Brain microvascular endothelial cell (primary cell): ENCODE measurements at regions not wholly inside any gene's neighbourhood (a gene's known extent, or its start where the extent isn't known, plus 50 kb on each side); places are given as distances from the start of the nearest gene placed in this dataset.

Source experiments
- DNase-seq: peaks from one replicate; pipeline ENCODE4 v3.0.0-alpha.2; 2020
- H3K27ac ChIP-seq: fragments of 250-450 bp; sonication (Bioruptor Pico); 2 replicates; pipeline ENCODE4 v1.5.1; 2020; ENCODE audit warnings: mild to moderate bottlenecking, moderate library complexity
- H3K27me3 ChIP-seq: fragments of 250-450 bp; sonication (Bioruptor Pico); replicated peaks from 2 replicates; pipeline ENCODE4 v1.5.1; 2020; ENCODE audit warnings: mild to moderate bottlenecking
- H3K36me3 ChIP-seq: fragments of 250-450 bp; sonication (Bioruptor Pico); replicated peaks from 2 replicates; pipeline ENCODE4 v1.5.1; 2020; ENCODE audit warnings: mild to moderate bottlenecking
- H3K4me3 ChIP-seq: 2 replicates; pipeline ENCODE4 v1.5.1; 2011; ENCODE audit warnings: low read depth, mild to moderate bottlenecking, control low read depth, low read length, moderate library complexity
- in situ Hi-C: cut with HindIII; loops from 2 replicates; pipeline ENCODE4 v1.10.0; 2017; ENCODE audit warnings: low sequenced_read_pairs, low pct_ligation_motif_present
- TF ChIP-seq, protein P1 (sequence below): IDR thresholded peaks from 2 replicates; pipeline ENCODE4 v1.5.1; 2011; ENCODE audit warnings: low read depth, mild to moderate bottlenecking, moderate library complexity, low read length, control low read depth, inconsistent platforms; ENCODE audit errors: missing control alignments

DNA sequence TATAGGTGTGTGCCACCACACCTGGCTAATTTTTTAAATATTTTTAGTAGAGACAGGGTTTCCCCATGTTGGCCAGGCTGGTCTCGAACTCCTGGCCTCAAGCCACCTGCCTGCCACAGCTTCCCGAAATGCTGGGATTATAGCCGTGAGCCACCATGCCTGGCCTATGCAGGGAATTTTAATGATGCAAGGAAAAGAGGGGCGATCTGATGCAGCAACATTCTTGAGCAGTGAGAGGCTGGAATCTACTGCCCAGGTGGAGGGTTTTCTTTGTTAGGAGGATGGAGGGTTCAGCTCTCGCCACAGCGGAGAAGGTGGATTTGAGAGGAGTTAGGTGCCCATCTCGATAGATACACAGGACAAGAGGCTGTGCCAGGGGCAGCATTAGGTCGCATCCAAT, 332.3 kb downstream of the GATA3 start:
- no peak for DNase-seq
- H3K36me3 ChIP-seq: no peaks in the 10 kb centered on the region
- no peak overlapping the region for H3K27ac ChIP-seq
- in situ Hi-C loops: no loop called here
- TF ChIP-seq, protein P1, sequence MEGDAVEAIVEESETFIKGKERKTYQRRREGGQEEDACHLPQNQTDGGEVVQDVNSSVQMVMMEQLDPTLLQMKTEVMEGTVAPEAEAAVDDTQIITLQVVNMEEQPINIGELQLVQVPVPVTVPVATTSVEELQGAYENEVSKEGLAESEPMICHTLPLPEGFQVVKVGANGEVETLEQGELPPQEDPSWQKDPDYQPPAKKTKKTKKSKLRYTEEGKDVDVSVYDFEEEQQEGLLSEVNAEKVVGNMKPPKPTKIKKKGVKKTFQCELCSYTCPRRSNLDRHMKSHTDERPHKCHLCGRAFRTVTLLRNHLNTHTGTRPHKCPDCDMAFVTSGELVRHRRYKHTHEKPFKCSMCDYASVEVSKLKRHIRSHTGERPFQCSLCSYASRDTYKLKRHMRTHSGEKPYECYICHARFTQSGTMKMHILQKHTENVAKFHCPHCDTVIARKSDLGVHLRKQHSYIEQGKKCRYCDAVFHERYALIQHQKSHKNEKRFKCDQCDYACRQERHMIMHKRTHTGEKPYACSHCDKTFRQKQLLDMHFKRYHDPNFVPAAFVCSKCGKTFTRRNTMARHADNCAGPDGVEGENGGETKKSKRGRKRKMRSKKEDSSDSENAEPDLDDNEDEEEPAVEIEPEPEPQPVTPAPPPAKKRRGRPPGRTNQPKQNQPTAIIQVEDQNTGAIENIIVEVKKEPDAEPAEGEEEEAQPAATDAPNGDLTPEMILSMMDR: no peak
- no peaks in the 10 kb centered on the region for H3K27me3 ChIP-seq
- no peak overlapping the region for H3K4me3 ChIP-seq

GRCh38 chr10:8389630-8390029, 335.1 kb downstream of the GATA3 start:
- TF ChIP-seq, protein P1: no peak
- no peak overlapping the region for H3K4me3 ChIP-seq
- H3K36me3 ChIP-seq: no peaks in the 10 kb centered on the region
- no peaks in the 10 kb centered on the region for H3K27me3 ChIP-seq
- no peak overlapping the region for H3K27ac ChIP-seq
- in situ Hi-C loops: no loop called here
- no peak for DNase-seq

DNA sequence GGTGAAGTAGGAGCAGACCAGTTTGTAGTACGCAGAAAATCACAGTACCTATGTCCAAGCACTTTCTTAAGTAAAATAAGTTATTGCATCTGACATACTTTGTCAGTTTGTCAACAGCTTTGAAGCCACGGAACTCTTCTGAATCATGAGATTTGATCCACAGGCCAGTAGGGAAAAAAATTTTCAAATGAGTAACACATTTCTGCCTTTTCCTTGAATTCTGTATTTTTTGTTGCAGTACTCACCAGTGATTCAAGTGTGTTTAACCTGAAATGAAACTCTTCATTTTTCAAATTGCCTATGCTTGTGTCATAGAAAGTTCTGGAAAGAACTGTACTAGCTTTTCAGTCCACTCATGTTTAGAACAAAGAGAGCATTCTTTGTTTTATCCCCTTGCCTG, 337.7 kb downstream of the GATA3 start:
- no peak for DNase-seq
- Histone ChIP-seq H3K36me3 (no peaks in the 10 kb centered on the region), H3K27me3 (no peaks in the 10 kb centered on the region), H3K27ac (no peak overlapping the region), H3K4me3 (no peak overlapping the region)
- TF ChIP-seq, protein P1: no peak
- in situ Hi-C loops: no loop called here

DNA sequence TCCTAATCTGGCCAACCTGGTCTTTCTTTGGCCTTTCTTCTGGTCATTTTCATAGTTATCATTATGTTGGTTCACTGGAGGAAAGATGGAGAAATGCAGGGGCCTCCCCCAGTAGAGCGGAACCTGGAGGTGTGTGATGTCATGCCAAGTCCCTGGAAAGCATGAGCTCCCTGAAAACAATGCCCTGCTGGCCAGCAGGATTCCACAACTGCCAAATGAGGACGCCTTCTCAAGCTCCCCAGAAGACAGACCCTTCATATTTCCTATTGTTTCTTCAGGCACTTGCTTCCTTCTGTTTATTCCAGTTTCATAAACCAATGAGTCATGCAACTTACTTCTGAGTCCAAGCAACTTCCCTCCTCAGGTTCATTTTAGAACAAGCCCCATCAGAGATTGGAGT, 339.0 kb downstream of the GATA3 start:
- in situ Hi-C loops: no loop called here
- H3K27me3 ChIP-seq: no peaks in the 10 kb centered on the region
- H3K36me3 ChIP-seq: no peaks in the 10 kb centered on the region
- H3K4me3 ChIP-seq: no peak overlapping the region
- H3K27ac ChIP-seq: no peak overlapping the region
- DNase-seq: no peak
- TF ChIP-seq, protein P1: no peak

GRCh38 chr10:8396675-8397074, 342.2 kb downstream of the GATA3 start:
- TF ChIP-seq, protein P1: no peak
- DNase-seq: no peak
- no peak overlapping the region for H3K27ac ChIP-seq
- no peaks in the 10 kb centered on the region for H3K36me3 ChIP-seq
- H3K27me3 ChIP-seq: no peaks in the 10 kb centered on the region
- in situ Hi-C loops: no loop called here
- H3K4me3 ChIP-seq: no peak overlapping the region

DNA sequence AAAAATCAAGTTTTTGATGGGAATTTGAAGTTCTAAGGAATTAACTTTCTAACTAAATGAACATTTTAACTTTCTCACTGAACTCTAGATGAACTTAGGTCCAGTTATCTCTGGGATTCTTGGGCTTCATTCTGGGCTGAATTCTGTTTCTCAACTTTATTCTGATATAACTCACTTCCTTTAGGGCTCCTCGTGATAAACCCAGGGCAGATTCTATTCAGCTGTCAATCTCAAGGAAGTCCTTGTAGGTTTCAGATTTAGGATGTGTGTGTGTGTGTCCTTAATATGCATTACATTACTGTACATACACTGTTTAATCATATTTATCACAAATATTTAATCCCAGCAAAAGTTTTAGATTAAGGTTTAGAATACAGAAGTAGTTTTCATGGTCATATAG, 344.3 kb downstream of the GATA3 start:
- in situ Hi-C loops: no loop called here
- DNase-seq: no peak
- TF ChIP-seq, protein P1: no peak
- no peaks in the 10 kb centered on the region for H3K36me3 ChIP-seq
- no peaks in the 10 kb centered on the region for H3K27me3 ChIP-seq
- no peak overlapping the region for H3K27ac ChIP-seq
- H3K4me3 ChIP-seq: no peak overlapping the region
